NCI-H345 (cell line): ENCODE measurements at regions not wholly inside any gene's neighbourhood (a gene's known extent, or its start where the extent isn't known, plus 50 kb on each side); places are given as distances from the start of the nearest gene placed in this dataset.
"Not testable (repeated sequence)": the region's sequence is repeated elsewhere in the genome, so short reads cannot be mapped to it uniquely, and the experiment has no call there.

ENCODE experiments used
- DNase-seq: peaks from one replicate; lab custom pipeline; 2025; lab: John Stamatoyannopoulos, UW

- DNase-seq: peak; percentile 71
Measured at GRCh38 chr10:130935128-130935439, 376.4 kb downstream of the TCERG1L start.

- DNase-seq: no peak
Measured at GRCh38 chr10:130935897-130936550, 375.5 kb downstream of the TCERG1L start.

- no peak for DNase-seq
Measured at GRCh38 chr10:130936851-130937250, 374.7 kb downstream of the TCERG1L start.

GRCh38 chr10:130938051-130938450, 373.5 kb downstream of the TCERG1L start:
- no peak for DNase-seq

- not testable (repeated sequence) for DNase-seq
Measured at GRCh38 chr10:130938891-130939290, 372.6 kb downstream of the TCERG1L start.

- DNase-seq: no peak
Measured at GRCh38 chr10:130941886-130942285, 369.6 kb downstream of the TCERG1L start.

- DNase-seq: no peak
Measured at GRCh38 chr10:130952086-130952485, 359.4 kb downstream of the TCERG1L start.

GRCh38 chr10:130954326-130954905, 357.1 kb downstream of the TCERG1L start:
- no peak for DNase-seq

- no peak for DNase-seq
Measured at GRCh38 chr10:130956251-130956650, 355.3 kb downstream of the TCERG1L start.

- DNase-seq: no peak
Measured at GRCh38 chr10:130957423-130957822, 354.1 kb downstream of the TCERG1L start.

GRCh38 chr10:130958003-130958402, 353.5 kb downstream of the TCERG1L start:
- DNase-seq: no peak

GRCh38 chr10:130958981-130959751, 352.4 kb downstream of the TCERG1L start:
- no peak for DNase-seq

GRCh38 chr10:130959752-130960195, 351.7 kb downstream of the TCERG1L start:
- no peak for DNase-seq

- DNase-seq: no peak
Measured at GRCh38 chr10:130960531-130960930, 351.0 kb downstream of the TCERG1L start.

- no peak for DNase-seq
Measured at GRCh38 chr10:130961506-130962239, 349.8 kb downstream of the TCERG1L start.

- DNase-seq: no peak
Measured at GRCh38 chr10:130962240-130963051, 349.1 kb downstream of the TCERG1L start.

GRCh38 chr10:130963052-130963393, 348.5 kb downstream of the TCERG1L start:
- no peak for DNase-seq

- DNase-seq: no peak
Measured at GRCh38 chr10:130963786-130964522, 347.6 kb downstream of the TCERG1L start.

GRCh38 chr10:130964771-130965170, 346.8 kb downstream of the TCERG1L start:
- no peak for DNase-seq

GRCh38 chr10:130967161-130967560, 344.4 kb downstream of the TCERG1L start:
- no peak for DNase-seq

GRCh38 chr10:130967784-130968183, 343.7 kb downstream of the TCERG1L start:
- DNase-seq: no peak
